ENCODE measurements at regions not wholly inside any gene's neighbourhood (a gene's known extent, or its start where the extent isn't known, plus 50 kb on each side); places are given as distances from the start of the nearest gene placed in this dataset.

DNA sequence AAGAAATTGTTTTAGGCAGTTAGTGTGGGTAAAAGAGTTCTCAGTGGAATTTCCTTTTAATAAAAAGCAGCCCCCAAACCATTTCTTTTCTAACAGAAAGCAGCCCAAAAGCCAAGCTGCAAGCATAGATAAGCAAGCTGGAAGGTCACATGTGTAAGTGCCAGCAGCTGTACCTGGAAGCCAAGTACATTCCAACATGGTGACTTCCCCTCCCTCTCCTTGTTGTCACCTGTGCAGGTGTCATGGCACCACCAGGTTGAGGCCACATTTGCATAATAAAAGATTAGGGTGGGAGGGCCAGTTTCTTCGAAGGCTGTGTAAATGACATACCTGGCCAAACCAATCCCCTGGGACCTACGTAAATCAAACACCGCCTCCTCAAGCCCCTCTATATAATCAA, 240.3 kb upstream of the RAB4A start:
- H3K4me3 ChIP-seq (ENCODE audit: control insufficient read depth in 1 of 7, extremely low read depth in 1 of 7, insufficient read depth in 4 of 7, low read depth in 2 of 7, low read length in 6 of 7), result peak overlapping the region in 2 of 7 experiments; percentile 14 to 46
- POLR2A ChIA-PET, result no interaction called here
- no peaks in the 10 kb centered on the region for H3K36me3 ChIP-seq (ENCODE audit: control insufficient read depth in 4 of 4, insufficient read depth in 4 of 4, low read length in 3 of 4)
- CTCF ChIA-PET, result interaction anchor here (0.6 to 3.0 kb wide), 5 partner anchors 27 to 199 kb away, joined by 3 to 7 read pairs (median 3); no protein-coding TSS in a partner anchor
- 86% methylated on average over 3 of the region's 3 CpGs for WGBS (ENCODE audit: insufficient coverage)
- peaks cover 20 to 68% (median 59%) of the 10 kb centered on the region in 4 experiments for H3K4me1 ChIP-seq (ENCODE audit: control extremely low read depth in 1 of 4, control insufficient read depth in 4 of 4, insufficient read depth in 4 of 4, low read length in 3 of 4)
- peak; percentile 50 to 94 (median 87) for DNase-seq
- H3K9me3 ChIP-seq (ENCODE audit: control extremely low read depth in 1 of 5, control insufficient read depth in 4 of 5, insufficient read depth in 2 of 5, low read depth in 1 of 5, low read length in 4 of 5), result no peaks in the 10 kb centered on the region
- peak overlapping the region; percentile 47 to 55 for H3K27ac ChIP-seq (ENCODE audit: insufficient read depth in 1 of 2, low read depth in 1 of 2, low read length in 2 of 2, poor library complexity in 1 of 2, severe bottlenecking in 2 of 2)
- no peaks in the 10 kb centered on the region for H3K27me3 ChIP-seq (replicated peaks in 2 of 5; ENCODE audit: control insufficient read depth in 4 of 5, insufficient read depth in 5 of 5, low read length in 4 of 5)

DNA sequence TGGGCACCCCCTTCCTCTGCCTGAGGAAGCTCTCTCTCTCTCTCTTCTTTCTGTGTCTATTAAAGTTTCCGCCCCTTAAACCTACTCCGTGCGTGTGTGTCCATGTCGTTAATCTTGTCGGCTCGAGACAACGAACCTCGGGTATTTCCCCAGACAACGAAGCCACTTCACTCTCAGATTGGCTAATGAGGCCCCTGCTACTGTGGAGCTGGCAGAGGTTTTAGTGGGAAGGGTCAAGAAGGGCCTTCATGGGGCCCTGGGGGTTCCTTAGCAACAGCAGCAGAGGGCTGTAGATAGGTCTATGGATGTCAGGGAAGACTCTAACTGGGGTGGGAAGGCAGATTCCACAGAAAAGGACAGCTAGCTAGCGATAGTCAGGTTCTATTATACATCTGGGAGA, 239.8 kb upstream of the RAB4A start:
- Histone ChIP-seq H3K4me3 (ENCODE audit: control insufficient read depth in 1 of 7, extremely low read depth in 1 of 7, insufficient read depth in 4 of 7, low read depth in 2 of 7, low read length in 6 of 7) (peak overlapping the region in 2 of 7 experiments; percentile 33 to 46), H3K36me3 (ENCODE audit: control insufficient read depth in 4 of 4, insufficient read depth in 4 of 4, low read length in 3 of 4) (no peaks in the 10 kb centered on the region), H3K27me3 (replicated peaks in 2 of 5; ENCODE audit: control insufficient read depth in 4 of 5, insufficient read depth in 5 of 5, low read length in 4 of 5) (no peaks in the 10 kb centered on the region), H3K4me1 (ENCODE audit: control extremely low read depth in 1 of 4, control insufficient read depth in 4 of 4, insufficient read depth in 4 of 4, low read length in 3 of 4) (peaks cover 20 to 64% (median 57%) of the 10 kb centered on the region in 4 experiments), H3K27ac (ENCODE audit: insufficient read depth in 1 of 2, low read depth in 1 of 2, low read length in 2 of 2, poor library complexity in 1 of 2, severe bottlenecking in 2 of 2) (no peak overlapping the region), H3K9me3 (ENCODE audit: control extremely low read depth in 1 of 5, control insufficient read depth in 4 of 5, insufficient read depth in 2 of 5, low read depth in 1 of 5, low read length in 4 of 5) (no peaks in the 10 kb centered on the region)
- 18% methylated on average over 7 of the region's 10 CpGs for WGBS (ENCODE audit: insufficient coverage)
- ChIA-PET POLR2A (no interaction called here), CTCF (interaction anchor here (1.0 to 3.0 kb wide), 3 partner anchors 27 to 115 kb away, joined by 3 to 7 read pairs (median 3); no protein-coding TSS in a partner anchor)
- DNase-seq, result peak; percentile 43 to 90 (median 90)

DNA sequence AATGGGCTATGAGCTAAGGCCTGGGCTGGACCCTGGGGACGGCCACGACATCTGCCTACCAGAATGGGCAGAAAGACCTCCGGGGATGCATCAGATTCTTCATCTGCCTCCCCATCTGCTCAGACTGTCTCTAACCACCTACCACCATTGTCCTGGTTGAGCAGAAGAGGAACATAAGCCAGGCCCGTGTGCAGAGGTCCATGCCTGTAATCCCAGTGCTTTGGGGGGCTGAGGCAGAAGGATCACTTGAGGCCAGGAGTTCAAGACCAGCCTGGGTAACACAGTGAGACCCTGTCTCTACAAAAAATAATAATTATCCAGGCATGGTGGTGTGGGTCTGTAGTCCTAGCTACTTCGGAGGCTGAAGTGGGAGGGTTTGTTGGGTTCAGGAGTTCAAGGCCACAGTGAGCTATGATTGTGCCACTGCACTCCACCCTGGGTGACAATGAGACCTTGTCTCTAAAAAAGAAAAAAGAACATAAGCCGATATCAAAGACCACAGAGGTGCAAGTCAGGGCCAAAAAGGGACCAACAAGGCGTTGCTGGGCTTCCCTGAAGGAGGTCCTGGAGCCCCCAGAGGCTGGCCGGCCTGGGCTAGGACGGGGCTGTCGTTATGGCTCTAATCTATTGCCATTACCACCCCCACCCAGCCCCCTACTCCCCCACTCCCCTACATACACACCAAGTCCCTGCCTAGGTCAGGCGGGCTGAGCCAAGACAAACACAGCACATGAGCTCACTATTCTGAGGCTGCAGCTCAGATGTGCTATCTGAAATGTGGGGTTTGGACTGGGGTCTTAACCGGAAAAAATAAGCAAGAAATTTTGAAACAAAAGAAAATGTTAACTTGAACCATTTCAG, 239.2 kb upstream of the RAB4A start:
- 92% methylated on average over 4 of the region's 12 CpGs for WGBS (ENCODE audit: insufficient coverage)
- CTCF ChIA-PET, result interaction anchor here (1.1 to 3.0 kb wide), 2 partner anchors 28 to 115 kb away, joined by 3 to 7 read pairs; no protein-coding TSS in a partner anchor

DNA sequence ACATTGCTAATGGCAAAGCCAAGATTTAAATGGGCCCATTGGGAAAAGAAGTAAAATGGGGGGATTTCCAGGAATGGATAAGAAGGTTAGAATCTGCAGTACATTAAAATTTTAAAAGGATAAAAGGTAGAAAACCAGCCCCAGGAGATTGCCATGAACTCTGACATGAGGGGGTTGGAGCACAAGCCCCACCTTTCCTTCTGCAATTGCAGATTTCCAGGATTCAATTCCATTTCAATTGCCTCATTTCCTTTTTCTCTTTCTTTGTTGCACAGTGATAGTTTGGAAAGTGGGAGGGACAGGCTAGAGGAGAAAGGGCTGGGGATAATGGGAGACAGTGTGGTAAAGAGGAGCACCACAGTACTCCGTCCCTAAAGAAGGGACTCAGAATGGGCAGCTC, 238.5 kb upstream of the RAB4A start:
- DNase-seq, result no peak
- no peaks in the 10 kb centered on the region for H3K36me3 ChIP-seq (ENCODE audit: control insufficient read depth in 4 of 4, insufficient read depth in 4 of 4, low read length in 3 of 4)
- 90% methylated on average over 1 of the region's 1 CpG for WGBS (ENCODE audit: insufficient coverage)
- no peaks in the 10 kb centered on the region for H3K27me3 ChIP-seq (replicated peaks in 2 of 5; ENCODE audit: control insufficient read depth in 4 of 5, insufficient read depth in 5 of 5, low read length in 4 of 5)
- no peak overlapping the region for H3K4me3 ChIP-seq (ENCODE audit: control insufficient read depth in 1 of 7, extremely low read depth in 1 of 7, insufficient read depth in 4 of 7, low read depth in 2 of 7, low read length in 6 of 7)
- no peak overlapping the region for H3K27ac ChIP-seq (ENCODE audit: insufficient read depth in 1 of 2, low read depth in 1 of 2, low read length in 2 of 2, poor library complexity in 1 of 2, severe bottlenecking in 2 of 2)
- peaks cover 19 to 55% (median 49%) of the 10 kb centered on the region in 4 experiments for H3K4me1 ChIP-seq (ENCODE audit: control extremely low read depth in 1 of 4, control insufficient read depth in 4 of 4, insufficient read depth in 4 of 4, low read length in 3 of 4)
- CTCF ChIA-PET, result interaction anchor here (0.9 kb wide), 1 partner anchor 119 kb away, joined by 3 read pairs; no protein-coding TSS in a partner anchor
- no peaks in the 10 kb centered on the region for H3K9me3 ChIP-seq (ENCODE audit: control extremely low read depth in 1 of 5, control insufficient read depth in 4 of 5, insufficient read depth in 2 of 5, low read depth in 1 of 5, low read length in 4 of 5)
- POLR2A ChIA-PET, result interaction anchor here (0.5 kb wide), 1 partner anchor 331 kb away, joined by 3 read pairs; no protein-coding TSS in a partner anchor

More for the DNA sequence above, 239.2 kb upstream of the RAB4A start:
- H3K27me3 ChIP-seq (replicated peaks in 2 of 5; ENCODE audit: control insufficient read depth in 4 of 5, insufficient read depth in 5 of 5, low read length in 4 of 5), result no peaks in the 10 kb centered on the region
- H3K4me3 ChIP-seq (ENCODE audit: control insufficient read depth in 1 of 7, extremely low read depth in 1 of 7, insufficient read depth in 4 of 7, low read depth in 2 of 7, low read length in 6 of 7), result peak overlapping the region in 1 of 7 experiments; percentile 33
- DNase-seq, result peak in 2 of 3 donors; percentile 54 to 61
- H3K4me1 ChIP-seq (ENCODE audit: control extremely low read depth in 1 of 4, control insufficient read depth in 4 of 4, insufficient read depth in 4 of 4, low read length in 3 of 4), result peaks cover 19 to 61% (median 54%) of the 10 kb centered on the region in 4 experiments
- no peak overlapping the region for H3K27ac ChIP-seq (ENCODE audit: insufficient read depth in 1 of 2, low read depth in 1 of 2, low read length in 2 of 2, poor library complexity in 1 of 2, severe bottlenecking in 2 of 2)
- no peaks in the 10 kb centered on the region for H3K9me3 ChIP-seq (ENCODE audit: control extremely low read depth in 1 of 5, control insufficient read depth in 4 of 5, insufficient read depth in 2 of 5, low read depth in 1 of 5, low read length in 4 of 5)
- POLR2A ChIA-PET, result interaction anchor here (0.5 kb wide), 1 partner anchor 330 kb away, joined by 3 read pairs; no protein-coding TSS in a partner anchor
- H3K36me3 ChIP-seq (ENCODE audit: control insufficient read depth in 4 of 4, insufficient read depth in 4 of 4, low read length in 3 of 4), result no peaks in the 10 kb centered on the region

DNA sequence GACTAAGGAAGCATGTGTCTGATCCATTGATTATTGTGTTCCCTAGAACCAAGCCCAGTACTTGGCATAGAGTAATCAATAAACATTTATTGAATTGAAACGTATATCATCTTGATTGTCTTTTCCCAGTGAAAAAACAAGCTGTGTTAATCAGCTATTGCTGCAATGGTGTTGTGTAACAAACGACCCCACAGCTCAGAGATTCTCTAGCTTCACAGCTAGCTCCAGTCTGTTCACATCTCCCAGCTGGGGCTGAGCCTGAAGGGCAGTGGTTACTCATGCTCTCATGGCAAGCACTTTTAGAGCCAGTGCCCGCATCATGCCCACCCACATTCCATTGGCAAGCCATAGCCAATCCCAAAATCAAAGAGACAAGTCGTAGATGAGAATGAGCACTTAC, 237.4 kb upstream of the RAB4A start:
- Histone ChIP-seq H3K4me3 (ENCODE audit: control insufficient read depth in 1 of 7, extremely low read depth in 1 of 7, insufficient read depth in 4 of 7, low read depth in 2 of 7, low read length in 6 of 7) (no peak overlapping the region), H3K27ac (ENCODE audit: insufficient read depth in 1 of 2, low read depth in 1 of 2, low read length in 2 of 2, poor library complexity in 1 of 2, severe bottlenecking in 2 of 2) (no peak overlapping the region), H3K4me1 (ENCODE audit: control extremely low read depth in 1 of 4, control insufficient read depth in 4 of 4, insufficient read depth in 4 of 4, low read length in 3 of 4) (peaks cover 14 to 45% (median 39%) of the 10 kb centered on the region in 4 experiments), H3K36me3 (ENCODE audit: control insufficient read depth in 4 of 4, insufficient read depth in 4 of 4, low read length in 3 of 4) (no peaks in the 10 kb centered on the region), H3K9me3 (ENCODE audit: control extremely low read depth in 1 of 5, control insufficient read depth in 4 of 5, insufficient read depth in 2 of 5, low read depth in 1 of 5, low read length in 4 of 5) (no peaks in the 10 kb centered on the region), H3K27me3 (replicated peaks in 2 of 5; ENCODE audit: control insufficient read depth in 4 of 5, insufficient read depth in 5 of 5, low read length in 4 of 5) (no peaks in the 10 kb centered on the region)
- 86% methylated on average over 2 of the region's 4 CpGs for WGBS (ENCODE audit: insufficient coverage)
- DNase-seq, result no peak
- ChIA-PET CTCF (interaction anchor here (1.0 to 2.2 kb wide), 7 partner anchors 8 to 90 kb away, joined by 3 to 7 read pairs (median 3); no protein-coding TSS in a partner anchor), POLR2A (no interaction called here)

DNA sequence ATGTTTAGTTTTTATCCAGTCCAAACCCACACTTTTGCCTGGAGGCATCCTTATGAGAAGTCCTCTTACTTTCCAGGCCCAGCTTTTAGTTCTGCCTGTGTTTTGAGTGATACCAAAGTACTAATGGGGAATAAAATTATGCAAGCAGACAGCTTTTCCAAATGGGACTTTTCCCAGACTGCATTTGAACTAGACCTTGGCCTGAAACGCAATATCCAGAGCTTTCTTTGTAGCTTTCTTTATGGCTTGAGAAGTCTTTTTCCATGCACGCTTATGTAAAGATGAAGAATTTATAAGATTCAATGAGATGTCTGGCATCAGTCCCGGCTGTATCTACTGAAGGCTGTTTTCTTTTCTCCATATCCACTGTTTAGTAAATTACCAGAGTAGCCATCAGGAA, 236.6 kb upstream of the RAB4A start:
- Histone ChIP-seq H3K4me1 (ENCODE audit: control extremely low read depth in 1 of 4, control insufficient read depth in 4 of 4, insufficient read depth in 4 of 4, low read length in 3 of 4) (peaks cover 13 to 37% (median 32%) of the 10 kb centered on the region in 4 experiments), H3K27ac (ENCODE audit: insufficient read depth in 1 of 2, low read depth in 1 of 2, low read length in 2 of 2, poor library complexity in 1 of 2, severe bottlenecking in 2 of 2) (no peak overlapping the region), H3K9me3 (ENCODE audit: control extremely low read depth in 1 of 5, control insufficient read depth in 4 of 5, insufficient read depth in 2 of 5, low read depth in 1 of 5, low read length in 4 of 5) (no peaks in the 10 kb centered on the region), H3K27me3 (replicated peaks in 2 of 5; ENCODE audit: control insufficient read depth in 4 of 5, insufficient read depth in 5 of 5, low read length in 4 of 5) (no peaks in the 10 kb centered on the region), H3K4me3 (ENCODE audit: control insufficient read depth in 1 of 7, extremely low read depth in 1 of 7, insufficient read depth in 4 of 7, low read depth in 2 of 7, low read length in 6 of 7) (no peak overlapping the region), H3K36me3 (ENCODE audit: control insufficient read depth in 4 of 4, insufficient read depth in 4 of 4, low read length in 3 of 4) (no peaks in the 10 kb centered on the region)
- ChIA-PET CTCF (interaction anchor here (0.8 to 2.2 kb wide), 6 partner anchors 9 to 114 kb away, joined by 3 to 7 read pairs (median 4); no protein-coding TSS in a partner anchor), POLR2A (interaction anchor here (0.5 to 0.7 kb wide), 2 partner anchors 22 to 34 kb away, joined by 3 to 4 read pairs; no protein-coding TSS in a partner anchor)
- WGBS (ENCODE audit: insufficient coverage), result 100% methylated on average over 1 of the region's 3 CpGs
- no peak for DNase-seq
